ENCODE measurements at regions not wholly inside any gene's neighbourhood (a gene's known extent, or its start where the extent isn't known, plus 50 kb on each side); places are given as distances from the start of the nearest gene placed in this dataset.

- Histone ChIP-seq H3K79me1 (ENCODE audit: low read depth, low read length) (no peaks in the 10 kb centered on the region), H3K4me2 (ENCODE audit: insufficient read depth, low read length, poor library complexity, severe bottlenecking) (no peak overlapping the region), H3K23ac (ENCODE audit: low read depth, low read length, poor library complexity) (no peak overlapping the region), H3K27ac (replicated peaks; ENCODE audit: low read length) (no peak overlapping the region), H3K18ac (ENCODE audit: low read length) (no peak overlapping the region), H2BK12ac (ENCODE audit: low read length) (no peak overlapping the region), H4K8ac (ENCODE audit: low read depth, low read length) (no peak overlapping the region), H3K4me1 (ENCODE audit: control insufficient read depth in 2 of 2, insufficient read depth in 1 of 2, low read depth in 1 of 2, low read length in 2 of 2) (peaks cover 2 to 5% of the 10 kb centered on the region in 2 donors), H3K4me3 (ENCODE audit: low read length in 2 of 2) (no peak overlapping the region), H2AK5ac (ENCODE audit: low read depth, low read length) (no peak overlapping the region), H3K36me3 (replicated peaks in 1 of 2; ENCODE audit: control insufficient read depth in 2 of 2, insufficient read depth in 2 of 2, low read length in 2 of 2) (no peaks in the 10 kb centered on the region), H2AFZ (ENCODE audit: low read length) (no peak overlapping the region), H3K4ac (ENCODE audit: low read length) (no peak overlapping the region), H3K9me3 (replicated peaks in 1 of 2; ENCODE audit: control insufficient read depth in 2 of 2, insufficient read depth in 1 of 2, low read depth in 1 of 2, low read length in 2 of 2) (no peaks in the 10 kb centered on the region), H2BK120ac (ENCODE audit: low read depth, low read length) (no peak overlapping the region), H2BK15ac (ENCODE audit: low read length) (no peak overlapping the region), H3K14ac (ENCODE audit: low read length) (no peak overlapping the region), H4K91ac (ENCODE audit: low read depth, low read length, poor library complexity) (no peak overlapping the region), H2BK5ac (ENCODE audit: low read length) (no peak overlapping the region), H3K27me3 (ENCODE audit: control insufficient read depth in 3 of 3, insufficient read depth in 3 of 3, low read depth in 1 of 3, low read length in 3 of 3) (no peaks in the 10 kb centered on the region), H3K9ac (ENCODE audit: low read depth, low read length, poor library complexity) (no peak overlapping the region)
- DNase-seq (ENCODE audit: low spot score), result no peak
These were observed 326.8 kb upstream of the SOX2 start for GRCh38 chr3:181384970-181385369.

DNA sequence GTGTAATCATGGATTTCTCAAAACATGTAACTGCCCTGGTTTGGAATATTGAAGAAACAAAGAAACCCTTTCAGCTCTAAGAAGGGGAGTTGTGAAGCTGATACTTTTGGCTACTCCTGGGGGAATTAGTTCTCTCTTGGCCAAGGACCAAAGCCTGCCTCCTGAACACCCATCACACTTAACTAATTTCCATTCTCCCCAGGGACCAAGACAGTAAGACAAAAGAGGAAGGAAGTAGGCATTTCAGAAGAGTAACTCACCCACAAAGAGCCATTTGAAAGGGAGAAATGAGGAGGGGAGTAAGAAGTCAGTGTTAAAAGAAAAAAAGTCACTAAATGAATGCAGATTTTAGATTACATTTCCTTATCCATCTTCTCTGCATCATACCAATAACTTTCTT, 328.0 kb upstream of the SOX2 start:
- no peak overlapping the region for H2BK5ac ChIP-seq (ENCODE audit: low read length)
- H3K9me3 ChIP-seq (replicated peaks in 1 of 2; ENCODE audit: control insufficient read depth in 2 of 2, insufficient read depth in 1 of 2, low read depth in 1 of 2, low read length in 2 of 2), result no peaks in the 10 kb centered on the region
- no peaks in the 10 kb centered on the region for H3K27me3 ChIP-seq (ENCODE audit: control insufficient read depth in 3 of 3, insufficient read depth in 3 of 3, low read depth in 1 of 3, low read length in 3 of 3)
- no peak overlapping the region for H3K4me3 ChIP-seq (ENCODE audit: low read length in 2 of 2)
- H4K8ac ChIP-seq (ENCODE audit: low read depth, low read length), result no peak overlapping the region
- no peak overlapping the region for H3K4ac ChIP-seq (ENCODE audit: low read length)
- no peak overlapping the region for H2AK5ac ChIP-seq (ENCODE audit: low read depth, low read length)
- no peak overlapping the region for H2BK120ac ChIP-seq (ENCODE audit: low read depth, low read length)
- no peak overlapping the region for H4K91ac ChIP-seq (ENCODE audit: low read depth, low read length, poor library complexity)
- H3K14ac ChIP-seq (ENCODE audit: low read length), result no peak overlapping the region
- no peak overlapping the region for H3K23ac ChIP-seq (ENCODE audit: low read depth, low read length, poor library complexity)
- no peak for DNase-seq (ENCODE audit: low spot score)
- no peak overlapping the region for H3K9ac ChIP-seq (ENCODE audit: low read depth, low read length, poor library complexity)
- no peaks in the 10 kb centered on the region for H3K79me1 ChIP-seq (ENCODE audit: low read depth, low read length)
- H3K18ac ChIP-seq (ENCODE audit: low read length), result no peak overlapping the region
- no peak overlapping the region for H2BK12ac ChIP-seq (ENCODE audit: low read length)
- H3K4me2 ChIP-seq (ENCODE audit: insufficient read depth, low read length, poor library complexity, severe bottlenecking), result no peak overlapping the region
- H2AFZ ChIP-seq (ENCODE audit: low read length), result peak overlapping the region; percentile 60
- no peak overlapping the region for H2BK15ac ChIP-seq (ENCODE audit: low read length)
- H3K27ac ChIP-seq (replicated peaks; ENCODE audit: low read length), result no peak overlapping the region
- H3K4me1 ChIP-seq (ENCODE audit: control insufficient read depth in 2 of 2, insufficient read depth in 1 of 2, low read depth in 1 of 2, low read length in 2 of 2), result peaks cover 2 to 5% of the 10 kb centered on the region in 2 donors
- H3K36me3 ChIP-seq (replicated peaks in 1 of 2; ENCODE audit: control insufficient read depth in 2 of 2, insufficient read depth in 2 of 2, low read length in 2 of 2), result no peaks in the 10 kb centered on the region

DNA sequence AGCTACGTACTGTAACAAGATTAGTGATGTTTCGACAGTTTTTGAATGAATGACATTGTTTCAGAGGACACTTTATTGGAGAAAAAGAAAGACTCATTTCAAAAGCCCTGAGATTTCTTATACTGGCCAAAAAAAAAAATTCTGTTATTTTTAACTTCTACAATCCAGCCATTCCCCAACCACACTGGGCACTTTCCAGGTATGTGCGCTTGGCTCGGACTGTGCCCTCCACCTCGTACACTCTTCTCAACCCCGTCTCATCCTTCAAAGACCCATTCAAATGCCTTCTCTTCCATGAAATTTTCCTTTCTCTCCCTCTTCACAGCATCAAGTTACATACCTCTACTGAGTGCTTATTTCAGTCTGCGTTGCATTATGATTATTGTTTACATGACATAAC, 328.5 kb upstream of the SOX2 start:
- no peak overlapping the region for H2BK12ac ChIP-seq (ENCODE audit: low read length)
- H2AFZ ChIP-seq (ENCODE audit: low read length), result peak overlapping the region; percentile 60
- no peak overlapping the region for H4K91ac ChIP-seq (ENCODE audit: low read depth, low read length, poor library complexity)
- no peak overlapping the region for H2BK15ac ChIP-seq (ENCODE audit: low read length)
- 100% methylated on average over 1 of the region's 7 CpGs; no CpG with 5 or more reads in 1 of the 2 donors for WGBS, 2 donors (ENCODE audit: extremely low coverage in 2 of 2, insufficient read length in 2 of 2, insufficient replicate concordance in 1 of 2)
- no peak overlapping the region for H3K14ac ChIP-seq (ENCODE audit: low read length)
- H3K18ac ChIP-seq (ENCODE audit: low read length), result no peak overlapping the region
- H2BK120ac ChIP-seq (ENCODE audit: low read depth, low read length), result no peak overlapping the region
- H3K4ac ChIP-seq (ENCODE audit: low read length), result no peak overlapping the region
- no peak for DNase-seq (ENCODE audit: low spot score)
- no peaks in the 10 kb centered on the region for H3K79me1 ChIP-seq (ENCODE audit: low read depth, low read length)
- no peaks in the 10 kb centered on the region for H3K27me3 ChIP-seq (ENCODE audit: control insufficient read depth in 3 of 3, insufficient read depth in 3 of 3, low read depth in 1 of 3, low read length in 3 of 3)
- no peak overlapping the region for H3K4me2 ChIP-seq (ENCODE audit: insufficient read depth, low read length, poor library complexity, severe bottlenecking)
- H3K4me3 ChIP-seq (ENCODE audit: low read length in 2 of 2), result no peak overlapping the region
- no peak overlapping the region for H3K9ac ChIP-seq (ENCODE audit: low read depth, low read length, poor library complexity)
- H3K4me1 ChIP-seq (ENCODE audit: control insufficient read depth in 2 of 2, insufficient read depth in 1 of 2, low read depth in 1 of 2, low read length in 2 of 2), result peaks cover 2 to 5% of the 10 kb centered on the region in 2 donors
- H3K27ac ChIP-seq (replicated peaks; ENCODE audit: low read length), result no peak overlapping the region
- H2AK5ac ChIP-seq (ENCODE audit: low read depth, low read length), result no peak overlapping the region
- H3K9me3 ChIP-seq (replicated peaks in 1 of 2; ENCODE audit: control insufficient read depth in 2 of 2, insufficient read depth in 1 of 2, low read depth in 1 of 2, low read length in 2 of 2), result no peaks in the 10 kb centered on the region
- no peak overlapping the region for H4K8ac ChIP-seq (ENCODE audit: low read depth, low read length)
- H3K36me3 ChIP-seq (replicated peaks in 1 of 2; ENCODE audit: control insufficient read depth in 2 of 2, insufficient read depth in 2 of 2, low read length in 2 of 2), result no peaks in the 10 kb centered on the region
- H3K23ac ChIP-seq (ENCODE audit: low read depth, low read length, poor library complexity), result no peak overlapping the region
- H2BK5ac ChIP-seq (ENCODE audit: low read length), result no peak overlapping the region

DNA sequence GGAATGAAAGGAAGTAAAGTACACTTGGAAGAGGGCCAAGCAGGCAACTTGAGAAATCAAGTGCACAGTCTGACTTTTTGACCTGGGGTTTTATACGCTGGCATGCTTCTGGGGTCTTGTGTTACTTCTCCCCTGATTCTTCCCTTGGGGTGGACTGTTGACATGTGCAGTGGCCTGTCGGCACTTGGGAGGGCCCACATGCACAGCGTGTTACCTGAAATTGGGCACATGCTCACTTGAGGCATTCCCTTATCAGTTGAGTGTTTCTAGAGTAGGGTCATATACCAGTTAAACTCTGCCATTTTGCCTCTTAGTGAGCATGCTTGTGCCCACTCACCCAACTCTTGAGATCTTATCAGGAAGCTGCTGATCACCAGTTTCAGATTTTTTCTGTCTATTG, 329.1 kb upstream of the SOX2 start:
- peaks cover 2 to 5% of the 10 kb centered on the region in 2 donors for H3K4me1 ChIP-seq (ENCODE audit: control insufficient read depth in 2 of 2, insufficient read depth in 1 of 2, low read depth in 1 of 2, low read length in 2 of 2)
- WGBS, 2 donors (ENCODE audit: extremely low coverage in 2 of 2, insufficient read length in 2 of 2, insufficient replicate concordance in 1 of 2), result no CpG with 5 or more reads among the region's 3 CpGs
- H2AFZ ChIP-seq (ENCODE audit: low read length), result no peak overlapping the region
- H3K4ac ChIP-seq (ENCODE audit: low read length), result no peak overlapping the region
- H3K23ac ChIP-seq (ENCODE audit: low read depth, low read length, poor library complexity), result no peak overlapping the region
- H3K27me3 ChIP-seq (ENCODE audit: control insufficient read depth in 3 of 3, insufficient read depth in 3 of 3, low read depth in 1 of 3, low read length in 3 of 3), result no peaks in the 10 kb centered on the region
- no peak overlapping the region for H3K4me2 ChIP-seq (ENCODE audit: insufficient read depth, low read length, poor library complexity, severe bottlenecking)
- H4K8ac ChIP-seq (ENCODE audit: low read depth, low read length), result no peak overlapping the region
- H3K36me3 ChIP-seq (replicated peaks in 1 of 2; ENCODE audit: control insufficient read depth in 2 of 2, insufficient read depth in 2 of 2, low read length in 2 of 2), result no peaks in the 10 kb centered on the region
- no peak overlapping the region for H3K18ac ChIP-seq (ENCODE audit: low read length)
- H2BK5ac ChIP-seq (ENCODE audit: low read length), result no peak overlapping the region
- no peak overlapping the region for H2BK12ac ChIP-seq (ENCODE audit: low read length)
- H2BK120ac ChIP-seq (ENCODE audit: low read depth, low read length), result no peak overlapping the region
- H2BK15ac ChIP-seq (ENCODE audit: low read length), result no peak overlapping the region
- no peak overlapping the region for H3K9ac ChIP-seq (ENCODE audit: low read depth, low read length, poor library complexity)
- no peak overlapping the region for H3K14ac ChIP-seq (ENCODE audit: low read length)
- no peak overlapping the region for H4K91ac ChIP-seq (ENCODE audit: low read depth, low read length, poor library complexity)
- H2AK5ac ChIP-seq (ENCODE audit: low read depth, low read length), result no peak overlapping the region
- no peak overlapping the region for H3K4me3 ChIP-seq (ENCODE audit: low read length in 2 of 2)
- DNase-seq (ENCODE audit: low spot score), result no peak
- H3K79me1 ChIP-seq (ENCODE audit: low read depth, low read length), result no peaks in the 10 kb centered on the region
- no peak overlapping the region for H3K27ac ChIP-seq (replicated peaks; ENCODE audit: low read length)
- no peaks in the 10 kb centered on the region for H3K9me3 ChIP-seq (replicated peaks in 1 of 2; ENCODE audit: control insufficient read depth in 2 of 2, insufficient read depth in 1 of 2, low read depth in 1 of 2, low read length in 2 of 2)
